ENCODE measurements at regions not wholly inside any gene's neighbourhood (a gene's known extent, or its start where the extent isn't known, plus 50 kb on each side); places are given as distances from the start of the nearest gene placed in this dataset.
A peak's percentile ranks its signal among the peaks of the same experiment; 100 is the strongest.

DNA sequence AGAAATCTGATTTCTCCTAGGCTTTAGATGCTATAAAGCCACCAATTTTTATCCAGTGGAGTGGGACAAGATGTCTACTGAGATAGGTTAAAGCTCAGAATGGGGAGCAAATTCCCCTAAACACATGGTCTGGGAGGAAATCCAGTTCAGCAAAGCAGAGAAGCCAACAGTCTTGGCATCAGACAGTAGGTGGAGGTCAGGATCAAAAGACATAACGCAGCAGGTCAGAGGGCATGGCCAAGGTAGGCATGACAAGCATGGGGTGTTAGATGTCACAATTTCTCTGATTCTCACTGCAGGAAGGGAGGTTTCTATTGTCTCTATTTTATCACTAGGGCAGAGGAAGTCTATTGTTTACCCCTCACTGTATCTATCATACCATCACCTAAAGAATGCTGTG lies 288.2 kb downstream of the ACTL7B start:
- H4K20me1 ChIP-seq (ENCODE audit: low read length), result no peaks in the 10 kb centered on the region
- no peaks in the 10 kb centered on the region for H3K9me2 ChIP-seq (replicated peaks; ENCODE audit: low read length)
- intact Hi-C loops (cut with micrococcal nuclease), result loop anchor here (5.0 to 10.0 kb wide), 6 partner anchors 107 to 1145 kb away; no protein-coding TSS in a partner anchor
- no peaks in the 10 kb centered on the region for H3K36me3 ChIP-seq (ENCODE audit: low read depth, low read length)
- peaks cover 11% of the 10 kb centered on the region for H3K4me1 ChIP-seq (ENCODE audit: insufficient read depth, low read length)
- no TSS peak for BruUV-seq (replicated peaks)
- no peak overlapping the region for H3K4me3 ChIP-seq (ENCODE audit: low read length)
- no peaks in the 10 kb centered on the region for H3K9me3 ChIP-seq (ENCODE audit: low read length)
- H3K9ac ChIP-seq (ENCODE audit: low read length), result no peak overlapping the region
- no peak for DNase-seq
- ChIA-PET POLR2A (ENCODE audit: unreplicated experiment) (no interaction called here), CTCF (no interaction called here)
- H2AFZ ChIP-seq (ENCODE audit: low read length), result no peak overlapping the region
- H3K79me2 ChIP-seq (ENCODE audit: low read length), result no peaks in the 10 kb centered on the region
- no peaks in the 10 kb centered on the region for H3K27me3 ChIP-seq (ENCODE audit: low read length)
- no peak for ATAC-seq
- no peaks in the 10 kb centered on the region for H3F3A ChIP-seq (ENCODE audit: low read length, unreplicated experiment)
- TF ChIP-seq, protein P1, sequence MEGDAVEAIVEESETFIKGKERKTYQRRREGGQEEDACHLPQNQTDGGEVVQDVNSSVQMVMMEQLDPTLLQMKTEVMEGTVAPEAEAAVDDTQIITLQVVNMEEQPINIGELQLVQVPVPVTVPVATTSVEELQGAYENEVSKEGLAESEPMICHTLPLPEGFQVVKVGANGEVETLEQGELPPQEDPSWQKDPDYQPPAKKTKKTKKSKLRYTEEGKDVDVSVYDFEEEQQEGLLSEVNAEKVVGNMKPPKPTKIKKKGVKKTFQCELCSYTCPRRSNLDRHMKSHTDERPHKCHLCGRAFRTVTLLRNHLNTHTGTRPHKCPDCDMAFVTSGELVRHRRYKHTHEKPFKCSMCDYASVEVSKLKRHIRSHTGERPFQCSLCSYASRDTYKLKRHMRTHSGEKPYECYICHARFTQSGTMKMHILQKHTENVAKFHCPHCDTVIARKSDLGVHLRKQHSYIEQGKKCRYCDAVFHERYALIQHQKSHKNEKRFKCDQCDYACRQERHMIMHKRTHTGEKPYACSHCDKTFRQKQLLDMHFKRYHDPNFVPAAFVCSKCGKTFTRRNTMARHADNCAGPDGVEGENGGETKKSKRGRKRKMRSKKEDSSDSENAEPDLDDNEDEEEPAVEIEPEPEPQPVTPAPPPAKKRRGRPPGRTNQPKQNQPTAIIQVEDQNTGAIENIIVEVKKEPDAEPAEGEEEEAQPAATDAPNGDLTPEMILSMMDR (conservative IDR thresholded peaks at IDR 0.05; ENCODE audit: low read depth, low read length), result no peak
- TF ChIP-seq EZH2 (IDR thresholded peaks at IDR 0.05; ENCODE audit: low read length, unreplicated experiment), result no peak
- no peak for TF ChIP-seq EZH2phosphoT487 (IDR thresholded peaks at IDR 0.05; ENCODE audit: borderline replicate concordance, low read length)
- H3K4me2 ChIP-seq (ENCODE audit: low read length), result no peak overlapping the region
- no peak overlapping the region for H3K27ac ChIP-seq (ENCODE audit: low read length)

DNA sequence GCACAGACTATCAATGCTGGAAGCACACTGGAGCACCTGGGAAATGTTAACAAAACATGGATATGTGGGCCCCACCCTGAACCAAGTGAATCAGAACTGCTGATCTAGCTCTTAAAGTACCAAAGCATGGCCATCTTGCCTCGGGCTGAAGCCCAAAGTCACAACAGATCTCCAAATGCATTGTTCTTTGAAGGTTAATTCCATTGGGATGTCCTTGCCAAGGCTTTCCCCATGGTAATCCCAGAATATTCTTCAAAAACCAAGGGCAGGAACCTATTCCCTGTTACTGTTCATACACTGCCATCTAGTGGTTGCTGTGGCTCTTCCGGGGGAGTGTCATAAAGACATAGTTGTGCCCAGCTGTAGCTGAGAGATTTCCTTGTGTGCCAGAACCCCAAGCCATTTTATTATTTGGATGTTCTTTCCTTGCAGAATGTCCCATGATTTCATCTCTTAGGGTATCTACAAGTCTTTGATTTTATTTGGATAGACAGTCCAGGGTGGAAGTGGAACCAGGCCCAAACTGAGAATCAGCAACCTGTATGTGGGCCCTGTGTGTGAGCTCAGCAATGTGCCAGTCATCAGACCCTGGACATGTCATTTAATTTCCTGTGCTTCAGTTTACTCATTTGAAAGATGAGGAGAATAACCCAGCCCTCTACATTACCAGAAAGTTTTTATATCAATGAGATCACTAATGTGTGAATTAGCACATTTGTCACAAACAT lies 290.0 kb downstream of the ACTL7B start:
- peak; percentile 72 for ATAC-seq
- intact Hi-C loops (cut with micrococcal nuclease), result loop anchor here (1.0 to 10.0 kb wide), 9 partner anchors 109 to 1144 kb away; no protein-coding TSS in a partner anchor
- POLR2A ChIA-PET (ENCODE audit: unreplicated experiment), result no interaction called here

More for the DNA sequence above, 290.0 kb downstream of the ACTL7B start:
- H2AFZ ChIP-seq (ENCODE audit: low read length), result no peak overlapping the region
- H3K9me2 ChIP-seq (replicated peaks; ENCODE audit: low read length), result no peaks in the 10 kb centered on the region
- no peak overlapping the region for H3K4me3 ChIP-seq (ENCODE audit: low read length)
- no peaks in the 10 kb centered on the region for H3K9me3 ChIP-seq (ENCODE audit: low read length)
- DNase-seq, result peak; percentile 90
- H3K4me2 ChIP-seq (ENCODE audit: low read length), result 0 out of 2 replicates have a peak overlapping the region, but pooled peaks have one; percentile 0
- no TSS peak for BruUV-seq (replicated peaks)
- H3K79me2 ChIP-seq (ENCODE audit: low read length), result no peaks in the 10 kb centered on the region
- H3K9ac ChIP-seq (ENCODE audit: low read length), result peak overlapping the region; percentile 58
- peaks cover 25% of the 10 kb centered on the region for H3K4me1 ChIP-seq (ENCODE audit: insufficient read depth, low read length)
- H3K36me3 ChIP-seq (ENCODE audit: low read depth, low read length), result no peaks in the 10 kb centered on the region
- no peaks in the 10 kb centered on the region for H4K20me1 ChIP-seq (ENCODE audit: low read length)
- no peaks in the 10 kb centered on the region for H3F3A ChIP-seq (ENCODE audit: low read length, unreplicated experiment)
- CTCF ChIA-PET, result interaction anchor here (0.6 to 2.0 kb wide), 3 partner anchors 149 to 472 kb away, joined by 3 to 26 read pairs (median 3); no protein-coding TSS in a partner anchor
- peak overlapping the region; percentile 74 for H3K27ac ChIP-seq (ENCODE audit: low read length)
- TF ChIP-seq, protein P1 (conservative IDR thresholded peaks at IDR 0.05; ENCODE audit: low read depth, low read length), result peak; percentile 90
- TF ChIP-seq EZH2 (IDR thresholded peaks at IDR 0.05; ENCODE audit: low read length, unreplicated experiment), result no peak
- H3K27me3 ChIP-seq (ENCODE audit: low read length), result no peaks in the 10 kb centered on the region
